Cardiac muscle cell (in vitro differentiated cells and primary cell): ENCODE measurements at regions not wholly inside any gene's neighbourhood (a gene's known extent, or its start where the extent isn't known, plus 50 kb on each side); places are given as distances from the start of the nearest gene placed in this dataset.

Experiments
- DNase-seq, 2 donors: peaks; one replicate each; pipeline versions ENCODE4 v3.0.0 to v3.0.0-alpha.2; 2010 to 2017; ENCODE audit warnings: low read depth in 1 of 2, low spot score in 1 of 2
- H3K27ac ChIP-seq: fragments of 200-600 bp; sonication (generic); 2 replicates; pipeline ENCODE4 v1.5.1; 2016
- H3K27me3 ChIP-seq: fragments of 200-600 bp; sonication (generic); 2 replicates; pipeline ENCODE4 v1.6.0; 2016; ENCODE audit warnings: control low read depth
- H3K36me3 ChIP-seq: fragments of 200-600 bp; sonication (generic); 2 replicates; pipeline ENCODE4 v1.5.1; 2016; ENCODE audit warnings: control low read depth
- H3K4me1 ChIP-seq: fragments of 200-600 bp; sonication (generic); 2 replicates; pipeline ENCODE4 v1.8.1; 2017; ENCODE audit warnings: low read depth, mild to moderate bottlenecking, mixed run types
- H3K4me3 ChIP-seq: fragments of 200-600 bp; sonication (generic); 2 replicates; pipeline ENCODE4 v1.5.1; 2016; ENCODE audit warnings: mild to moderate bottlenecking
- H3K9me3 ChIP-seq: fragments of 200-600 bp; sonication (generic); 2 replicates; pipeline ENCODE4 v1.5.1; 2017; ENCODE audit warnings: low read depth, mild to moderate bottlenecking, control low read depth
- CTCF ChIP-seq: IDR thresholded peaks from 2 replicates; pipeline ENCODE4 v1.5.1; 2012; ENCODE audit warnings: low read depth, mild to moderate bottlenecking, low read length

- H3K4me1 ChIP-seq = peaks cover 16% of the 10 kb centered on the region
- H3K4me3 ChIP-seq = no peak overlapping the region
- no peak for TF ChIP-seq CTCF
- H3K9me3 ChIP-seq = no peaks in the 10 kb centered on the region
- no peak overlapping the region for H3K27ac ChIP-seq
- no peaks in the 10 kb centered on the region for H3K36me3 ChIP-seq
- no peaks in the 10 kb centered on the region for H3K27me3 ChIP-seq
- DNase-seq = no peak
These were observed 65.0 kb upstream of the NLGN4X start for GRCh38 chrX:6293716-6294115.

- Histone ChIP-seq H3K27me3 (no peaks in the 10 kb centered on the region), H3K36me3 (no peaks in the 10 kb centered on the region), H3K27ac (no peak overlapping the region), H3K9me3 (no peaks in the 10 kb centered on the region), H3K4me1 (peaks cover 16% of the 10 kb centered on the region), H3K4me3 (no peak overlapping the region)
- no peak for DNase-seq
- no peak for TF ChIP-seq CTCF
These were observed 63.9 kb upstream of the NLGN4X start for GRCh38 chrX:6292599-6292998.

GRCh38 chrX:6291444-6291843 is 62.8 kb upstream of the NLGN4X start:
- Histone ChIP-seq H3K27ac (no peak overlapping the region), H3K9me3 (no peaks in the 10 kb centered on the region), H3K4me3 (no peak overlapping the region), H3K27me3 (no peaks in the 10 kb centered on the region), H3K36me3 (no peaks in the 10 kb centered on the region), H3K4me1 (peaks cover 16% of the 10 kb centered on the region)
- TF ChIP-seq CTCF = no peak
- peak in 1 of 2 donors; percentile 5 for DNase-seq

- Histone ChIP-seq H3K9me3 (no peaks in the 10 kb centered on the region), H3K27ac (no peak overlapping the region), H3K36me3 (no peaks in the 10 kb centered on the region), H3K27me3 (peaks cover 8% of the 10 kb centered on the region), H3K4me3 (no peak overlapping the region), H3K4me1 (peaks cover under 1% of the 10 kb centered on the region)
- TF ChIP-seq CTCF = no peak
- no peak for DNase-seq
These were observed 55.2 kb upstream of the NLGN4X start for GRCh38 chrX:6283826-6284225.

GRCh38 chrX:6279277-6279909 is 50.7 kb upstream of the NLGN4X start:
- DNase-seq = no peak
- Histone ChIP-seq H3K27ac (no peak overlapping the region), H3K4me1 (no peaks in the 10 kb centered on the region), H3K36me3 (no peaks in the 10 kb centered on the region), H3K9me3 (no peaks in the 10 kb centered on the region), H3K4me3 (no peak overlapping the region), H3K27me3 (peaks cover 8% of the 10 kb centered on the region)
- TF ChIP-seq CTCF = no peak
